Activated T-helper 9 cell treated with anti-CD3 and anti-CD28 coated beads, Interleukin-2, amount 50 U/mL, for 16 hours (primary cell): ENCODE measurements at regions not wholly inside any gene's neighbourhood (a gene's known extent, or its start where the extent isn't known, plus 50 kb on each side); places are given as distances from the start of the nearest gene placed in this dataset.

Source experiments
- DNase-seq: peaks from one replicate; pipeline ENCODE4 v3.0.0-alpha.2; 2020; ENCODE audit warnings: low read depth

DNA sequence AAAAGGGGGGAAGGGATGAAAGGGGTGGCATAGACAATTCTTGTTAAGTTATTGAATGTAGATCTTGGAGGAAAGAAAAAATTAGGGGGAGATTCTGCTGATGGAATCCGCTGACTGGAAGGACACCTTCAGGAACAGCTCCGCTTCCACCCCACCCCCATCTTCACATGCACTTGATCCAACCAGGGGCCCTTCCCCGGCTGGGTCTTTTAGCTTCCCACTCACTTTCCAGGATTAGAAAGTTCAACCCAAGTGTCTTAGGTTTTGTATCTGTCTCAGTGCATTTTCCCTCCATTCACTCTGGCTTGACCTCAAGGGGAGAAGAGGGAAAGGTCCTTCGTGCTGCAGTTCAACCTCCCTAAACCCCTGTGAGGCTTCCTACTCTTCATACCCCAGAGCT is 141.4 kb downstream of the IRS2 start:
- DNase-seq = no peak

DNA sequence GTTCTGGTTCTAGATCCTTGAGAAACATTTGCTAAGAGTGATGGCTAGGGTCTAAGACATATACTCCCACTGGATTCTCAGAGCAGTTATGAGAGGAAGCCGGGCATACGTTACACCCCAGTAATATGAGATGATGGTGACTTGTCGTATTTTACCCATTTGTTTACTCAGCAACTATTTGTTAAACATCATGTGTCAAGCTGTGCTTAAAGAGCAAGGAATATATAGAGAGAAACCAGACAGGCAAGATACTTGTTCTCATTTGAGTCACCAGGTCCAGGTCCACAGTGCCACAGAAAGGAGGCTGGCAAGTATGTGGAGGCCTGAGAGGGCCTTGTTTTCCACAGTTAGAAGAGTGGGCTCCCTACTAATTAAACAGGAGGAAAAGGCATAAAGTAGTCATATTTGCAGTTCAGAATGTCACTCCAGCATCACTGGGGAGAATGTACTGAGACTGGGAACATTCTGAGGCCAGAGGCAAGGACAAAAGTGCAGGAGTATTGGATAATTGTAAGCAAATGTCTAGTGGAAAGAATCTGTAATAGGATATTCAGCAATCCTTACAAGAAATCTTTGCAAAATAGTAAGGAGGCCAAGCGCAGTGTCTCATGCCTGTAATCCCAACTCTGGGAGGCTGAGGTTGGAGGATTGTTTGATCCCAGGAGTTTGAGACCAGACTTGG is 142.2 kb downstream of the IRS2 start:
- no peak for DNase-seq

DNA sequence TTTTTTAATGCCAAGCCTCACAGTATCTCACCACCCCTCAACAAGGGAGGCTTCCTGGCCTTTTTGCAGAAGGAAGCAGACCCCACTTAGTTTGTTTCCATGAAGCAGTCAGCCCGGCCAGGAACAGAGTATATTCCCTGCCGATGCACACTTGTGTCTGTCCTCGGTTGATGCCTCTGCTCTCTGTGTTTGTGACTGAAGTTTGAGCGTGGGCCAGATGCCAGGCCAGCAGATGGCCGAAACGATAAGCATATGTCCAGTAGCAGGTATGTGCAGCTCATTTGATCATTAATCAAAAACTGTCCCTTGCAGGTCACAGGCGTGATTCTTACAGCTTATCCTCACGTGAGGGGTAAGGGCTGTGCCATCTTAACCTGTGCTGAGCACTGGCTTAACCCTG is 144.0 kb downstream of the IRS2 start:
- no peak for DNase-seq

DNA sequence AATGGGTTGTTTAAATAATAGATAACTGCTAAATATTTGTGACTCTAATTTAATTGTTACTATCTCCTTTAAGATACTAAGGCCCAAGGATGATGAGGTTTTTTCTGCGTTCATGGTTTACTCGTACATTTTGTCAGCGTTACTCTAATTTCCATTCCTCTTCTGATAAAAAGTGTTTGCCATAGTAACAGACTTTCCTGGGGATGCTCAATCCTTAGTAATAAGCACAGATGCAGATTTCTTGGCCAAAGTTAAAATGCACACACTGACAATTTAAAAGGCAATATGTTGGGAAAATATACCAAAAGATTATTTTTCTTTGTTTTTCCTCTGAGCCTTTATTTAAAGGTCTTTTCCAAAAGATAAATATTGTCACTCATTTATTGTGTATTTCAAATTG is 149.6 kb downstream of the IRS2 start:
- DNase-seq = no peak

DNA sequence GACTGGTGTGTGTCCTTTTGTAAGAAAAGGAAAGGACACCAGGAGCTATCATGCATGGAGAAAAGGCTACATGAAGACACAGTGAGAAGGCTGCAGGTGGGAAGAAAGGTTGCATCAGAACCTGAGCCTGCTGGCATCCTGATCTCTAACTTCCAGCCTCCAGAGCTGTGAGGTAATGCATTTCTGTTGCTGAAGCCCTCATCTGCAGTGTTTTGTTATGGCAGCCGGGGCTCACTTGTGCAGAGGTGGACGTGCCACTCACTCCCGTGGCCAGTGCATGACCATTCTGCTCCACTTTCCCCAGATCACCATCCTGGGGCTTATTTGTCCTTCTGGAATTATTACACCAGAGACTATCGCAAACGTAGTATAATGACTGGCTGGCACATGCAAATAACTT is 155.3 kb downstream of the IRS2 start:
- DNase-seq = no peak

DNA sequence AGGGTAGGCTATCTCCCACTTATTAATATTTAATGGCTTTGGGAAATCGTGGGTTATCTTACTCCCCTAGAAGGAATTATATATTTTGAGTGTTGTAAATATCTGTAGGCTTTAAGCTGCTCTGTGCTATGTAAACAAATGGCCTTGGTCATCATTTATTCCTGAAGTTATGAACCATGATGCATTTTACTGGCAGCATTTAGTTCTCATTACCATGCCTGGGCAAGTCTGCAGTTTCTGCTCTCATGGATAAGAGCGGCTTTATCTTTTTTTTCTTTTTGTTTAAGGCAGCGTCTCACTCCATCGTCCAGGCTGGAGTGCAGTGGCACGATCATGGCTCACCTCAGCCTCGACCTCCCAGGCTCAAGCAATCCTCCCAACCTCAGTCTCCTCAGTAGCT is 156.1 kb downstream of the IRS2 start:
- no peak for DNase-seq

DNA sequence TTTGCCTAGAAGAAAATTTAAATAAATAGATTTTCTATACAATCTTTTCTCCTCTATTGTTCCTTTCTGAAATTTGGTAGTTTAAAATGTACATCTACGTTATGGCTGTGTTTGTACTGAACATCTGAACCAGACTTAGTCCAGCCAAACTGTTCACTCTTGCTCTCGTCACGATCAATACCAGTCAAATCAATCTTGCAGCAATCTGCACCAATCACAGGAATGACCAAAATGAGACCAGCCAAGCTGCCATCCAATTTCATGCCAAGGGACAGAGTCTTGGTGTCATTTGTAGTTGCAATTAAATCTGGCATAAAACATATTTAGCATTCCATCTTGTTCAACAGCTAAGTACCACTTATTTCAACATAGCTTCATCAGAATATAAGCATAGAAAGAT is 156.6 kb downstream of the IRS2 start:
- DNase-seq = no peak

DNA sequence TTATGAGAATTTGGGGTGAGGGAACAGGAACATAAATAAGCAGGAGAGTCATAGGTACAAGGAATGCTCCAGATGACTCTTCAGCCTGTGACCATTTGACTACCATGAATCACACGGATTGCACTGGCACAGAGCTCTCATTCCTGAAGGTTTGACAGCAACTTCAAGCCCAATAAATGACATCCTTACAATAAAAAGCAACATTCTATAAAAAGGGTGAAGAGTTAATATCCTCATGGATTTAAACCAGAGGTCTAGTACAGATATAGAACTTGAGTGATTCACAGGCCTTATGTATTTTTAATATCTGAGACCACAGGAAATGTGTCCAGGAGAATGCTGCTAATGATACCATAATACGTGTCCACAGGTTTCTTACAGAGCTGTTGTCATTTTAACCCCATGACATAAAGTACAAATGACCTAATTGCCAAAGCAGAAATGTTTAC is 158.1 kb downstream of the IRS2 start:
- no peak for DNase-seq

DNA sequence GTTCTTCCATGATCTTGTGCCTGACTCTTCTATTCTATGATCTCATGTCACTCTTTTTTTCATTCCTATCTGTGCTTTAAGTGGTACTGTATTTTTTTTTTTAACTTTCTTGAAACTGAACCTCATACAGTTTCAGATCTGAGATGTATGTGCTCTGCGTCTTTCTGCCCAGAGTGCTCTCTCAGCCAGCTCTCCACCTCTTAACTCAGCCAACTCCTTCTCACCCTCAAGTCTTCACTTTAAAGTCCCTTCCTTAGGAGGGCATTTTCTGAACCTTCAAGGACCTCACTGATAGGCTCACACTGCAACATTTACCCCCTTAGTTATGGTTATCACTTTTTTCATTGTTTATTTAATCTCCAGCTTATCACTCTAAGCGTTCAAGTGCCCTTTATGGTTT is 158.7 kb downstream of the IRS2 start:
- DNase-seq = no peak

DNA sequence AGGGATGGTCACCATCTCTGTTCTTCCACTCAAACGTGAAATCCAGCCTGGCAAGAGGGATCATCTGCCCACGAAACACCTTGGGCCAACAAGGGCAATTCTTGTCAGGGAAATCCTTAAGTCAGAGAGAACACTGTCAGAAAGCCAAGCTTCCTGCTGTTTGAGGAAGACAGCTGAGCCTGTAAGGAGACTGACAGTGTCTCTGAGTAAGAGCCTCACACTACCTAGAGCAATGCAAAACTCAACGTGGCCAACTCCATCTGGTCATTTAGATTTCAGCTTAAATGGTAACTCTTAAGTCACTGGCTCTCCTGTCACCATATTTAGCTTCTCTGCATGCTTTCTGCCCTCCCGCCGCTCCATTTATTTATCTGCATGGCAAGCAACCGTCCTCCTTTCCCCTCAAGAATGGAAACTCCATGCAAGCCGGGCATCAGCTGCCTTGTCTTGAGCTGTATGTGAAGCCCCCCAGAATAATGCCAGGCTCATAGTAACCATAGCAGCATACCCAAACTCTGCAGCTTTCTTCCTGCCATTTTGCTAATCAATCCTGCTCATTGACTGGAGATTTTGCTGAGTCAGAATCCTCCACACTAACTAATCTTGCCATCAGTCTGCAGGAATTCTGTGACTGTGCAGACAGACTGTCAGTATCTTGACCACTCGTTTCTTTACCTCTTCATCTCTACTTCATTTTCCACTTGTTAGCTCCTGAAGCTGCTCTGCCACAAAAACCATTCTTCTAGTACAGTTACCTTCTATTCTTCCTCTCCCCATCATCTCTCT is 159.8 kb downstream of the IRS2 start:
- DNase-seq = no peak

DNA sequence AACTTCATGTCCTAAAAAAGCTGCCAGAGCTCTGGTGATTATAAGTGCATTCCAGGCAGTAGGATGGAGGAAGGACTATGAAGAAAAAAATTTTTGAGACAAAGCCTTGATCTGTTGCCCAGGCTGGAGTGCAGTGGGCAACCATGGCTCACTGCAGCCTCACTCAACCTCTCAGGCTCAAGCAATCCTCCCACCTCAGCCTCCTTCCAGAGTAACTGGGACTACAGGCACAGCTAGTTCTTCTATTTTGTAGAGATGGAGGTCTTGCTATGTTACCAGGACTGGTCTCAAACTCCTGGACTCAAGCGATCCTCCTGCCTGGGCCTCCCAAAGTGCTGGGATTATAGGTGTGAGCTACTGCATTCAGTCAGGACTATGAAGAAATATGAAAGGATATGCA is 161.2 kb downstream of the IRS2 start:
- DNase-seq = no peak

DNA sequence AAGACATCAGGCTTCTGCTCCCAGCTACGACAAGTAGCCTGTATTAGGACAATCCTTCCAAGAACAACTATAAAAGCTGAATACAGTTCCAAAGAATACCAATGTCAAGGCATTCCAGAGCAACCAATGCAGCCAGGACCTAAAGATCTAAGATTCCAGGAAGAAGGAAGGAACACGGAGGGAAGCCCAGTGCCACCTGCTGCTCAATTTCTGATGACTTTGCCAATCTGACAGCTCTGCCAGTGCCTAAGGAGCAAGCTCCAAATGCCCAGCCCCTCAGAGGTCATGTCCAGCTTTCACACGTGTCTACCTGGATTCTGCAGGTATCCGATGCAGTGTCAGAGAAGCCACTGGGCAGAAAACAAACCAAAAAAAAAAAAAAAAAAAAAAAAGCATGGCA is 164.4 kb downstream of the IRS2 start:
- no peak for DNase-seq

DNA sequence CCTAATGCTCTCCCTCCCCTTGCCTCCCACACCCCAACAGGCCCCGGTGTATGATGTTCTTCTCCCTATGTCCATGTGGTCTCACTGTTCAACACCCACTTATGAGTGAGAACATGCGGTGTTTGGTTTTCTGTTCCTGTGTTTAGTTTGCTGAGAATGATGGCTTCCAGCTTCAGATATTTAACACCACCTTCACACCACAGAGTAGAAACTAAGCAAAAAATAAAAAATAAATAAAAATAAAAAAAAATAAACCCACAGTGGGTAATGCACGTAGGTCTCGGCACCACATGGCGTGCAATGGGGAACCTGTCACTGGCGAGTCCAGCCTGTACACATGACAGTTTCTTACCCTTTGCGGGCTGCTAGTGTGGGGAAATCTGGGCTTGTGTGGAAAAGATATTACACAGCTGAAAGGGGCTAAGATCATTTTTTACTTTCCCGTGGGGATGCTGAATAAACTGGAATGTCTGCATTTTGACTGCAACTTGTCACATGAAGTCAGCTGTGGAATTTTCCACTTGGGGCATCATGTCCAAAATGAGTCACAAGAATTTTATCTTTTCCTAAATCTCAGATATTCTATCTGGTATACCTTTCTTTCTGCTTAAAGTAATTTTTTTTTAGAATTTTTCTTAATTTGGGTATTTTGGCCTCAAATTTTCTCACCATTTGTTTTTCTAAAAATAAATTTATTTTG is 170.5 kb downstream of the IRS2 start:
- no peak for DNase-seq

DNA sequence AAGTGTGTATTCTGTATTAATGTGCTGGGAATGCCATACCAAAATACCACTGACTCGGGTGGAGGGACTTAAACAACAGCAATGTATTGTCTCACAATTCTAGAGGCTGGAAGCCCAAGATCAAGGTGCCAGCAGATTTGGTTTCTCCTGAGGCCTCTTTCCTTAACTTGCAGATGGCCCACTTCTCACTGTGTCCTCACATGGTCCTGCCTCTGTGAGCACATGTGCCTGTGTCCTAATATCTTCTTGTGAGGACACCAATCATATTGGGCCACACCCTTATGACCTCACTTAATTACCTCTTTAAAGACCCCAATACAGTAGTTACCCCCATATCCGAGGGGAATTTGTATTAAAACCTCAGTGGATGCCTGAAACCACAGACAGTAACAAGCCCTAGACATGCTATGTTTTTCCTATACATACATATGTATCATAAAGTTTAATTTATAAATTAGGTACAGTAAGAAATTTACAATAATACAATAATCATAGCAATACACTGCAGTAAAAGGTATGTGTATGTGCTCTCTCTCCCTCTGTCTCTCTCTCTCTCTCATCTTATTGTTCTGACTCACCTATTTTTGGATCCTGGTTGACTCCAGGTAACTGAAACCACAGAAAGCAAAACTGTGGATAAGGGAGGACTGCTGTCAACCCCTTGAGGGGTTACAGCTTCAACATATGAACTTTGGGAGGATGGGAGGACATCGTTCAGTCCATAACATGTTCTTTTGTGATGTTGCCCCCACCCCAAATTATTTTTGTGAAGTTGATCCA is 174.3 kb downstream of the IRS2 start:
- DNase-seq = no peak

DNA sequence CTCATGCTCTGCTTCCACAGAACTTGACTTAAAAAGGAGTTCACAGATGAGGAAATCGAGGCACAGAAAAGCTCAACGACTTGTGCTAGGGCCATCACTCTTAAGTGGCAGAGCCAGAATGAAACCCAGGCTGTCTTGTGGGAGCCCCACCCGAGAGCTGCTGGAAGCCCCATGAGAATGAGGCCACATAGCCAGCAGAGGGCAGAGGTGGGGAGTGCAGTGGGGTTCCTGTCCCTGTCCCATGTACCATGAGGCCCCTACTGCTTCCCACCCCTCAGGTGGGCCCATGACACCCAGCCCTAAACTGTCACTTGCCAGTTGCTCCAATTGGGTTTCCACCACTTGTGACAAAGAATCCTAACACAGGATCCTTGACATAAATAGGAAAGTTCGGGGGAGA is 175.9 kb downstream of the IRS2 start:
- peak; percentile 1 for DNase-seq

DNA sequence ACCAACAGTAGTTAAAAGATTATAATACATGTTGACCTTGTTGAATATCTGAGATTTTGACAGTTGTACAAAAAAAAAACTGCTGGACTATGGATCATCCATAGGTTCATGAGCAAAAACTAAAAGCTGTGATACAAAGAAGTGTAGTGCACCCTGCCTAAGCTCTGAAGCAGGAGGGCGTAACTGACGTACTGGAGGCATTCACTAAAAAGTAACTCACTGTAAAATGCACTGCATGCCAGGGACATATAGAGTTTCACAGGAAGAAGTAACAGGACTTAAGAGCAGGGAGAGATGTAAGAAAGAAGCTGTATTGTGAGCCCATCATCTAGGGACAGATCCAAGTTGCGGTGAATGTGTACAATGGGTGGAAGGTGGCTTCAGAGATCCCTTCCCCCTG is 177.9 kb downstream of the IRS2 start:
- no peak for DNase-seq

DNA sequence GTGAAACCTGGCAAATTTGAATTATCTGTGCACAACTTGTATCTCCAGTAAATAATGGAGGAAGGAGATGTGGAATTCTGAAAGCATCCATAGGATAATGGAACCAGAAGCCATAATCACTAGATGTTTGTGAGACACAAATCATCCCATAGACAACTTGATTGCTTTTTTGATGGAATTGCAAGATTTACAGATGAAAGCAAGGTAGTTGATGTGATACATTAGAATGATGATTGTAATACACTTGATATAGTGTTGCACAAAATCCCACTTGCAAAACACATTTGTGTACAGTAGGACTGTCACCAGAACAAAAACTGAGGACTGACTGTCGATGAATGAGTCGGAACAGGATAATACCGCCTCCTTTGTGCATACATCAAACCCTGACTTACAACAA is 178.3 kb downstream of the IRS2 start:
- no peak for DNase-seq

DNA sequence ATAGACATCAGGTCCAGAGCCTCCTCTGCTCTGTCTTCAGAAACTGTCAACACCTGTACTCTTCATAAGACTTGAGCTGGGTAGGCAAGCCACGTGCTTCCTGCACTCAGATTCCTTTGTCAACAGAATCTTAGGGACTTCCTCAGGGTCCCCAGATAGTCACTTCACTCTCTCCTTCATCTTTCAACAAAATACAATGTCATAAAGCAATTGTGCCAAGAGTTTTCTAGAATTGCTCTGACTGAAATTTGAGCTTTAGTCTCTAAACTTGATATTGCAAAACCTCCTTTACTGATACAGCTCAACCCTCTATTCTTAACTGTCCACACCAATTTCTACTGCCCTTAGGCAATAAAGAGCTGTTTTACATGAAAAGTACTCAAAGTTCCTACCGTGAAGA is 179.9 kb downstream of the IRS2 start:
- DNase-seq = no peak

DNA sequence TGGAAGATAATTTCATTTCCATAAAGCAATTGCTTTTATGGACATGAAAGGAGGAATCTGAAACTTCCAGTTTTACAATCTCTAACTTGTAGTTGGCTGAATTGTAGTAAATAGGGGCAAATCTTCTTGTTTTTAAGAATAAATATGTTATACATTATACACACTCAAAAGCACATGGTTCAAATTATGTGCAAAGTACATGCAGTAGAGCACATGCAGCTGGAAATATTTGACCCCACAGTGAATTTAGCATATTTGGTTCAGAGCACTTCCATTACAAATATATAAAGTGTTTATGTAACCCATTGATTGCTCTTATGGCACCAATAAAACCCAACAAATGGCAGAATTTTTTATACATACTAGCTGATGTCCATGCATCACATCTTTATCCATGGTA is 180.5 kb downstream of the IRS2 start:
- DNase-seq = no peak

DNA sequence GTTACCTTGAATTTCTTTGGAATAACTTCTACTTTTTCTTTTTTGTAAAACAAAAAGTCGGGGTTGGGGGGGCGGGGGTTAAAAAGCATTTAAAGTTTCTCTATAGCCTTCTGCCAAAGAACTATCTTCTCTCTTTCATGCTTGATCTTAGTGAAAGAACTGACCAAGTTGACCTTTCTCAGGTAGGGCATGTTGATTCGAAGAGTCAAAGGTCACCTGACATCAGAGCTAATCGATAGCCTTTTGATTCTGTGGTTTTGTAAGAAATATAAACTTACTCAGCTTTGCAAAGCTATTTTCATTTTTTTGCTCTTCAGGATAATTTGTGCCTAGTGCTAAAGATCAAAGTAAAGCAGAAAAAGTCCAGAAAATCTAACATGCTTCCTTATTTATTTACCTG is 181.5 kb downstream of the IRS2 start:
- DNase-seq = no peak

DNA sequence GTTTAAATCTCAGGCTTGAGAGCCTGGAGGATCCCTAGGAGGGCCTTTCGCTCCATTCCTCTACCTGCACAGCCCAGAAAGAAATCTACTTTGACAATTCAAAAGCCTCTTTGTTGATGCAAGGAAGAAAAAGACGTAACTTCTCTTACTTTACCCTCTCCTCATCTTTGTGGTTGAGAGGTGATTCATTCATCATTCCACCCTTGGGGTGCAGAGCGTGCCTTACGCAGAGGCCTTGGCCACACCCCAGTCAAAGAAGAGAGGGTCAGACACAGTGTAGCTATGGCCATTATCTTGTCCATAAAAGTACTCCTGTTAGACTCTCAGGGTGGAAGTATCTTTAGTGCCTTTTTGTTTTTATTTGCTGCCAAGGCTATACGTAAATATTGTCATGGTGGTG is 184.0 kb downstream of the IRS2 start:
- no peak for DNase-seq

DNA sequence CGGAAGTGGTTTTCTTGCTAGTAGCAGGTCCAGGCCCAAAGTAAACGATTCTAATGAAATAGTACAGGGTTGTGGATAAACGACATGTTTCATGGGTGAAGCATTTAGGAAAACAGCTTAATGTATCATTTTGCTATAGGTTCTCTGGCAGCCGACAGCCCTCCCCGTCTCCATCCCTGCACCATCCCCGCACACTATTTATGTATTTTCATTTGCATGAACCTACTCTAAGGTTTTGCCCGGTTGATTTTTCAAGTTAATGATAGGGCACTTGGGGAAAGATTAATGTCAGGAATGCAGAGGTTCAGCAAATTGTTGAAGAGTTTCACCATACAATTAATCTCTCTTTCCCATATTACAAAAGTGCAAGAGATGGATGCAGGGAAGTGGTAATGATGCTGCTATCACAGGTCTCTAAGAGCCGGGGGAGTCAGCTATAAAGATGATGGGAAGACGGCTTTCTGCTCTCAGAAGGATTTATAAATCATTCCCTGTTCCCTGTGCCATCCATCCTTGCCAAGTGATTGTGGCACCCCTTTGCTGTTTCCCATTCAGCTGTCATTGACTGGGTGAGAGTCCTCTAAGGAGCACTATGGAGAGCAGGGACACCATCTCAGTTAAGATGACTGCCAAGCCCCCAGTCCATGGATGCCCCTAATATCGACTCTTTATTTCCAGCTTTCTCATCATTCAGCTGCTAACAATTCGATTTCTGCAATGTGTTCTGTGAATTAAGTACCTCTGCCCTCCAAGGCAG is 186.3 kb downstream of the IRS2 start:
- no peak for DNase-seq
